ENCODE measurements at regions not wholly inside any gene's neighbourhood (a gene's known extent, or its start where the extent isn't known, plus 50 kb on each side); places are given as distances from the start of the nearest gene placed in this dataset.

- ATAC-seq (ENCODE audit: low FRiP score) (no peak), DNase-seq (no peak)
- WGBS, 2 donors: 89 to 90% methylated on average over 4 of the region's 4 CpGs
- H3K27me3 ChIP-seq (ENCODE audit: control insufficient read depth in 1 of 2, insufficient read depth in 2 of 2, low read length in 1 of 2): no peaks in the 10 kb centered on the region
- no peaks in the 10 kb centered on the region for H3K4me1 ChIP-seq (ENCODE audit: control insufficient read depth in 1 of 2, insufficient read depth in 2 of 2, low read length in 2 of 2)
- H3K27ac ChIP-seq (ENCODE audit: low read depth in 1 of 2, low read length in 2 of 2): no peak overlapping the region
- no peaks in the 10 kb centered on the region for H3K9me3 ChIP-seq (ENCODE audit: control insufficient read depth, low read length)
- intact Hi-C loops (cut with DNase I): no loop called here
- H3K4me3 ChIP-seq (ENCODE audit: low read length in 2 of 2): no peak overlapping the region
- no peaks in the 10 kb centered on the region for H3K36me3 ChIP-seq (ENCODE audit: control insufficient read depth in 1 of 2, insufficient read depth in 2 of 2, low read length in 1 of 2)
Observed at GRCh38 chr10:28354511-28354910, 51.6 kb upstream of the MPP7 start.

- Histone ChIP-seq H3K4me1 (ENCODE audit: control insufficient read depth in 1 of 2, insufficient read depth in 2 of 2, low read length in 2 of 2) (no peaks in the 10 kb centered on the region), H3K9me3 (ENCODE audit: control insufficient read depth, low read length) (no peaks in the 10 kb centered on the region), H3K27me3 (ENCODE audit: control insufficient read depth in 1 of 2, insufficient read depth in 2 of 2, low read length in 1 of 2) (no peaks in the 10 kb centered on the region), H3K36me3 (ENCODE audit: control insufficient read depth in 1 of 2, insufficient read depth in 2 of 2, low read length in 1 of 2) (no peaks in the 10 kb centered on the region), H3K27ac (ENCODE audit: low read depth in 1 of 2, low read length in 2 of 2) (no peak overlapping the region), H3K4me3 (ENCODE audit: low read length in 2 of 2) (no peak overlapping the region)
- ATAC-seq (ENCODE audit: low FRiP score) (no peak), DNase-seq (no peak)
- intact Hi-C loops (cut with DNase I): no loop called here
- 66 to 78% methylated on average over 2 of the region's 2 CpGs for whole genome bisulfite sequencing, 2 donors
Observed at GRCh38 chr10:28355376-28355775, 52.5 kb upstream of the MPP7 start.

- Histone ChIP-seq H3K27me3 (ENCODE audit: control insufficient read depth in 1 of 2, insufficient read depth in 2 of 2, low read length in 1 of 2) (peaks cover 0 to 1% of the 10 kb centered on the region in 2 donors), H3K9me3 (ENCODE audit: control insufficient read depth, low read length) (no peaks in the 10 kb centered on the region), H3K27ac (ENCODE audit: low read depth in 1 of 2, low read length in 2 of 2) (no peak overlapping the region), H3K36me3 (ENCODE audit: control insufficient read depth in 1 of 2, insufficient read depth in 2 of 2, low read length in 1 of 2) (no peaks in the 10 kb centered on the region), H3K4me1 (ENCODE audit: control insufficient read depth in 1 of 2, insufficient read depth in 2 of 2, low read length in 2 of 2) (no peaks in the 10 kb centered on the region), H3K4me3 (ENCODE audit: low read length in 2 of 2) (no peak overlapping the region)
- ATAC-seq (ENCODE audit: low FRiP score) (no peak), DNase-seq (no peak)
- 94 to 95% methylated on average over 3 of the region's 3 CpGs for WGBS, 2 donors
- intact Hi-C loops (cut with DNase I): no loop called here
Observed at GRCh38 chr10:28359334-28359733, 56.5 kb upstream of the MPP7 start.

- intact Hi-C loops (cut with DNase I): no loop called here
- Histone ChIP-seq H3K9me3 (ENCODE audit: control insufficient read depth, low read length) (no peaks in the 10 kb centered on the region), H3K4me1 (ENCODE audit: control insufficient read depth in 1 of 2, insufficient read depth in 2 of 2, low read length in 2 of 2) (no peaks in the 10 kb centered on the region), H3K36me3 (ENCODE audit: control insufficient read depth in 1 of 2, insufficient read depth in 2 of 2, low read length in 1 of 2) (no peaks in the 10 kb centered on the region), H3K4me3 (ENCODE audit: low read length in 2 of 2) (no peak overlapping the region), H3K27me3 (ENCODE audit: control insufficient read depth in 1 of 2, insufficient read depth in 2 of 2, low read length in 1 of 2) (peaks cover 0 to 1% of the 10 kb centered on the region in 2 donors), H3K27ac (ENCODE audit: low read depth in 1 of 2, low read length in 2 of 2) (no peak overlapping the region)
- 77 to 83% methylated on average over 4 of the region's 4 CpGs for WGBS, 2 donors
- DNase-seq: no peak
- no peak for ATAC-seq (ENCODE audit: low FRiP score)
Observed at GRCh38 chr10:28360175-28360574, 57.3 kb upstream of the MPP7 start.

GRCh38 chr10:28363376-28363775 is 60.5 kb upstream of the MPP7 start:
- intact Hi-C loops (cut with DNase I): no loop called here

GRCh38 chr10:28365840-28366239 is 63.0 kb upstream of the MPP7 start:
- Histone ChIP-seq H3K27ac (ENCODE audit: low read depth in 1 of 2, low read length in 2 of 2) (no peak overlapping the region), H3K9me3 (ENCODE audit: control insufficient read depth, low read length) (no peaks in the 10 kb centered on the region), H3K4me1 (ENCODE audit: control insufficient read depth in 1 of 2, insufficient read depth in 2 of 2, low read length in 2 of 2) (no peaks in the 10 kb centered on the region), H3K27me3 (ENCODE audit: control insufficient read depth in 1 of 2, insufficient read depth in 2 of 2, low read length in 1 of 2) (peaks cover 0 to 4% of the 10 kb centered on the region in 2 donors), H3K4me3 (ENCODE audit: low read length in 2 of 2) (no peak overlapping the region), H3K36me3 (ENCODE audit: control insufficient read depth in 1 of 2, insufficient read depth in 2 of 2, low read length in 1 of 2) (no peaks in the 10 kb centered on the region)
- DNase-seq (no peak), ATAC-seq (ENCODE audit: low FRiP score) (no peak)
- intact Hi-C loops (cut with DNase I): no loop called here
- 59 to 64% methylated on average over 2 of the region's 2 CpGs for WGBS, 2 donors

More at GRCh38 chr10:28363376-28363775, 60.5 kb upstream of the MPP7 start:
- Histone ChIP-seq H3K4me3 (ENCODE audit: low read length in 2 of 2) (no peak overlapping the region), H3K36me3 (ENCODE audit: control insufficient read depth in 1 of 2, insufficient read depth in 2 of 2, low read length in 1 of 2) (no peaks in the 10 kb centered on the region), H3K4me1 (ENCODE audit: control insufficient read depth in 1 of 2, insufficient read depth in 2 of 2, low read length in 2 of 2) (no peaks in the 10 kb centered on the region), H3K27me3 (ENCODE audit: control insufficient read depth in 1 of 2, insufficient read depth in 2 of 2, low read length in 1 of 2) (peaks cover 0 to 1% of the 10 kb centered on the region in 2 donors), H3K27ac (ENCODE audit: low read depth in 1 of 2, low read length in 2 of 2) (no peak overlapping the region), H3K9me3 (ENCODE audit: control insufficient read depth, low read length) (no peaks in the 10 kb centered on the region)
- DNase-seq (no peak), ATAC-seq (ENCODE audit: low FRiP score) (no peak)

- Histone ChIP-seq H3K4me1 (ENCODE audit: control insufficient read depth in 1 of 2, insufficient read depth in 2 of 2, low read length in 2 of 2) (no peaks in the 10 kb centered on the region), H3K36me3 (ENCODE audit: control insufficient read depth in 1 of 2, insufficient read depth in 2 of 2, low read length in 1 of 2) (no peaks in the 10 kb centered on the region), H3K4me3 (ENCODE audit: low read length in 2 of 2) (no peak overlapping the region), H3K9me3 (ENCODE audit: control insufficient read depth, low read length) (no peaks in the 10 kb centered on the region), H3K27ac (ENCODE audit: low read depth in 1 of 2, low read length in 2 of 2) (no peak overlapping the region), H3K27me3 (ENCODE audit: control insufficient read depth in 1 of 2, insufficient read depth in 2 of 2, low read length in 1 of 2) (peaks cover 0 to 4% of the 10 kb centered on the region in 2 donors)
- intact Hi-C loops (cut with DNase I): no loop called here
- no peak for DNase-seq
- 83 to 84% methylated on average over 7 of the region's 7 CpGs for WGBS, 2 donors
- no peak for ATAC-seq (ENCODE audit: low FRiP score)
Observed at GRCh38 chr10:28366994-28367393, 64.1 kb upstream of the MPP7 start.

- Histone ChIP-seq H3K4me3 (ENCODE audit: low read length in 2 of 2) (no peak overlapping the region), H3K36me3 (ENCODE audit: control insufficient read depth in 1 of 2, insufficient read depth in 2 of 2, low read length in 1 of 2) (no peaks in the 10 kb centered on the region), H3K9me3 (ENCODE audit: control insufficient read depth, low read length) (no peaks in the 10 kb centered on the region), H3K27ac (ENCODE audit: low read depth in 1 of 2, low read length in 2 of 2) (no peak overlapping the region), H3K27me3 (ENCODE audit: control insufficient read depth in 1 of 2, insufficient read depth in 2 of 2, low read length in 1 of 2) (peaks cover 0 to 4% of the 10 kb centered on the region in 2 donors), H3K4me1 (ENCODE audit: control insufficient read depth in 1 of 2, insufficient read depth in 2 of 2, low read length in 2 of 2) (no peaks in the 10 kb centered on the region)
- 87 to 88% methylated on average over 9 of the region's 9 CpGs for WGBS, 2 donors
- ATAC-seq (ENCODE audit: low FRiP score) (no peak), DNase-seq (no peak)
- intact Hi-C loops (cut with DNase I): no loop called here
Observed at GRCh38 chr10:28367413-28367812, 64.5 kb upstream of the MPP7 start.

- H3K4me1 ChIP-seq (ENCODE audit: control insufficient read depth in 1 of 2, insufficient read depth in 2 of 2, low read length in 2 of 2): no peaks in the 10 kb centered on the region
- DNase-seq (no peak), ATAC-seq (ENCODE audit: low FRiP score) (no peak)
- WGBS, 2 donors: 63 to 69% methylated on average over 9 of the region's 9 CpGs
- no peak overlapping the region for H3K27ac ChIP-seq (ENCODE audit: low read depth in 1 of 2, low read length in 2 of 2)
- intact Hi-C loops (cut with DNase I): no loop called here
- H3K4me3 ChIP-seq (ENCODE audit: low read length in 2 of 2): no peak overlapping the region
- no peaks in the 10 kb centered on the region for H3K36me3 ChIP-seq (ENCODE audit: control insufficient read depth in 1 of 2, insufficient read depth in 2 of 2, low read length in 1 of 2)
- peaks cover 0 to 4% of the 10 kb centered on the region in 2 donors for H3K27me3 ChIP-seq (ENCODE audit: control insufficient read depth in 1 of 2, insufficient read depth in 2 of 2, low read length in 1 of 2)
- H3K9me3 ChIP-seq (ENCODE audit: control insufficient read depth, low read length): no peaks in the 10 kb centered on the region
Observed at GRCh38 chr10:28367929-28368484, 65.1 kb upstream of the MPP7 start.

All from aorta (tissue), 5 donors.